Trophoblast cell (in vitro differentiated cells and primary cell): ENCODE measurements at regions not wholly inside any gene's neighbourhood (a gene's known extent, or its start where the extent isn't known, plus 50 kb on each side); places are given as distances from the start of the nearest gene placed in this dataset.

Experiments used
- DNase-seq, 2 donors: peaks; one replicate each; pipeline ENCODE4 v3.0.0-alpha.2; 2016
- H2AFZ ChIP-seq: 2 replicates; pipeline ENCODE4 v1.6.1; 2013; ENCODE audit warnings: low read length, moderate library complexity, mild to moderate bottlenecking; ENCODE audit not compliant: insufficient read depth, poor library complexity
- H2AK5ac ChIP-seq: 2 replicates; pipeline ENCODE4 v1.6.1; 2013; ENCODE audit warnings: mild to moderate bottlenecking, low read length
- H2BK120ac ChIP-seq: 2 replicates; pipeline ENCODE4 v1.6.1; 2013; ENCODE audit warnings: low read length, mild to moderate bottlenecking, moderate library complexity; ENCODE audit not compliant: insufficient read depth, poor library complexity
- H2BK12ac ChIP-seq: 2 replicates; pipeline ENCODE4 v1.6.1; 2013; ENCODE audit warnings: mild to moderate bottlenecking, low read length, moderate library complexity
- H2BK5ac ChIP-seq: 2 replicates; pipeline ENCODE4 v1.6.1; 2013; ENCODE audit warnings: low read length, low read depth, moderate library complexity, mild to moderate bottlenecking; ENCODE audit not compliant: poor library complexity
- H3K14ac ChIP-seq: 2 replicates; pipeline ENCODE4 v1.6.1; 2013; ENCODE audit warnings: mild to moderate bottlenecking, low read length
- H3K18ac ChIP-seq: 2 replicates; pipeline ENCODE4 v1.6.1; 2013; ENCODE audit warnings: mild to moderate bottlenecking, low read length
- H3K23ac ChIP-seq: 2 replicates; pipeline ENCODE4 v1.6.1; 2013; ENCODE audit warnings: low read length
- H3K27ac ChIP-seq: 2 replicates; pipeline ENCODE4 v1.5.1; 2013; ENCODE audit warnings: low read depth, mild to moderate bottlenecking, inconsistent platforms, low read length, moderate library complexity
- H3K27me3 ChIP-seq: 2 replicates; pipeline ENCODE4 v1.6.1; 2013; ENCODE audit warnings: inconsistent platforms, mild to moderate bottlenecking, low read length, moderate library complexity; ENCODE audit not compliant: insufficient read depth
- H3K36me3 ChIP-seq, 2 experiments: 1 replicate in 1 of 2; 2 replicates in 1 of 2; pipeline ENCODE4 v1.6.1; 2013; ENCODE audit warnings: low read length in 2 of 2, mild to moderate bottlenecking in 2 of 2, moderate library complexity in 1 of 2; ENCODE audit not compliant: insufficient read depth in 2 of 2, control insufficient read depth in 1 of 2
- H3K4ac ChIP-seq: 2 replicates; pipeline ENCODE4 v1.6.1; 2013; ENCODE audit warnings: low read depth, mild to moderate bottlenecking, low read length, moderate library complexity
- H3K4me1 ChIP-seq, 2 experiments: 1 replicate in 1 of 2; 2 replicates in 1 of 2; pipeline ENCODE4 v1.6.1; 2013; ENCODE audit warnings: low read length in 2 of 2, mild to moderate bottlenecking in 2 of 2, moderate library complexity in 1 of 2; ENCODE audit not compliant: insufficient read depth in 2 of 2, control insufficient read depth in 1 of 2
- H3K4me2 ChIP-seq: 2 replicates; pipeline ENCODE4 v1.6.1; 2013; ENCODE audit warnings: inconsistent platforms, mild to moderate bottlenecking, low read length, moderate library complexity
- H3K4me3 ChIP-seq: 2 replicates; pipeline ENCODE4 v1.5.1; 2013; ENCODE audit warnings: mild to moderate bottlenecking, low read depth, low read length, inconsistent platforms
- H3K79me1 ChIP-seq: one replicate; pipeline ENCODE4 v1.6.1; 2013; ENCODE audit warnings: low read length
- H3K79me2 ChIP-seq: 2 replicates; pipeline ENCODE4 v1.6.1; 2013; ENCODE audit warnings: low read length, mild to moderate bottlenecking; ENCODE audit not compliant: control insufficient read depth, insufficient read depth, poor library complexity
- H3K9ac ChIP-seq: 2 replicates; pipeline ENCODE4 v1.6.1; 2013; ENCODE audit warnings: mild to moderate bottlenecking, low read length
- H3K9me3 ChIP-seq: 2 replicates; pipeline ENCODE4 v1.6.1; 2013; ENCODE audit warnings: low read depth, mild to moderate bottlenecking, control low read depth, inconsistent platforms, low read length; ENCODE audit not compliant: insufficient read depth
- H4K12ac ChIP-seq: 2 replicates; pipeline ENCODE4 v1.6.1; 2013; ENCODE audit warnings: low read depth, mild to moderate bottlenecking, low read length, moderate library complexity
- H4K8ac ChIP-seq: 2 replicates; pipeline ENCODE4 v1.6.1; 2013; ENCODE audit warnings: low read depth, mild to moderate bottlenecking, low read length, moderate library complexity
- H4K91ac ChIP-seq: one replicate; pipeline ENCODE4 v1.6.1; 2013; ENCODE audit warnings: low read depth, mild to moderate bottlenecking, low read length, moderate library complexity
- WGBS: extraction: QIAGEN DNeasy Blood & Tissue Kit; methylation state at CpG from one replicate; pipeline ENCODE4 v1.1.7; 2013; ENCODE audit warnings: missing lambda C conversion rate; ENCODE audit not compliant: insufficient read length, insufficient coverage; ENCODE audit errors: extremely low coverage; 5-methylcytosine and 5-hydroxymethylcytosine counted together

DNA sequence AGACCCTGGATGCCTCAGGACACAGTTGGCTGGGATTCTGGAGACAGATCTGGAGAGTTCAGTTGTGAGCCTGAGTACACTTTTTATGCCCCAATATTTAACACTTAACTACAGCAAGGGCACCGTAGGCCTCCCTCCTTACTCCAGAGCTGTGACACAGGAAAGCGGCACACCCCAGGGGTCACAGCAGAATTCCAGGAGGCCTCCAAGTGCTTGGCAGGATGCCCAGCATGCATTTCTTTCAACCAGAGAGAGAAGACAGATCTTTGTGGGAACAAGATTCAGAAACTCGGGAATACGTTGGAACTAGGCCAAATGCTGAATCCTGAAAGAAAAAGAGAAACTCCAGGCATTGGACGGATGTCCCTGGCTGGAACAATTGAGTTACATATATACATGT lies 199.2 kb upstream of the NT5C1B start:
- Histone ChIP-seq H2BK5ac (no peak overlapping the region), H3K9me3 (no peaks in the 10 kb centered on the region), H2AFZ (no peak overlapping the region), H3K36me3 (no peaks in the 10 kb centered on the region), H3K4me3 (no peak overlapping the region), H3K79me1 (no peaks in the 10 kb centered on the region), H3K4ac (no peak overlapping the region), H3K4me1 (no peaks in the 10 kb centered on the region), H3K18ac (no peak overlapping the region), H3K4me2 (no peak overlapping the region), H3K23ac (no peak overlapping the region), H3K79me2 (no peaks in the 10 kb centered on the region), H3K14ac (no peak overlapping the region), H3K27me3 (peaks cover under 1% of the 10 kb centered on the region), H4K12ac (no peak overlapping the region), H4K91ac (no peak overlapping the region), H2AK5ac (no peak overlapping the region), H2BK12ac (no peak overlapping the region), H2BK120ac (no peak overlapping the region), H3K27ac (no peak overlapping the region), H4K8ac (no peak overlapping the region), H3K9ac (no peak overlapping the region)
- no CpG with 5 or more reads among the region's 5 CpGs for WGBS
- DNase-seq, result no peak

DNA sequence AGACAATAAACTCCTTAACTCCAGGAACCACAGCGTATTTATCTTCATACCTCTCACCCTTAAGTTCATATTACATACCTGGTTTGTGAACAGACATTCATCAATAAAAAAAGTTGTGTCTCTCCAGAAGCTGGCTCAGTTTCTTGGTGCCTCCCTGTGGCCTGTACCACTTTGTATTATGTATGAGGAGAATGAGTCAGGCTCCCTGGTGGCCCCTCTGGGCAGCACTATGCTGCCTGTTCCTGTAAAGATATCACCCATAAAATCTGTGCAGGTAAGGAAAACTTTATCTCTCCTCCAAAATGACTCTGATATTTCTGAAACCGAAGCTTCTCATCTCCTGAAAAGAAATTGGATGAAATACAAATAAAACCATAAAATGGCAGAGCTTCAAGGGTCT lies 198.4 kb upstream of the NT5C1B start:
- Histone ChIP-seq H2AK5ac (no peak overlapping the region), H3K23ac (no peak overlapping the region), H3K9ac (no peak overlapping the region), H3K4me3 (no peak overlapping the region), H3K9me3 (no peaks in the 10 kb centered on the region), H3K18ac (no peak overlapping the region), H3K4ac (no peak overlapping the region), H3K27me3 (peaks cover 2% of the 10 kb centered on the region), H2BK5ac (no peak overlapping the region), H4K12ac (no peak overlapping the region), H2BK120ac (no peak overlapping the region), H3K36me3 (no peaks in the 10 kb centered on the region), H2BK12ac (no peak overlapping the region), H4K91ac (no peak overlapping the region), H3K79me2 (no peaks in the 10 kb centered on the region), H3K14ac (no peak overlapping the region), H4K8ac (no peak overlapping the region), H3K4me1 (no peaks in the 10 kb centered on the region), H3K4me2 (no peak overlapping the region), H3K27ac (no peak overlapping the region), H3K79me1 (no peaks in the 10 kb centered on the region), H2AFZ (no peak overlapping the region)
- WGBS, result no CpG with 5 or more reads among the region's 2 CpGs
- no peak for DNase-seq

DNA sequence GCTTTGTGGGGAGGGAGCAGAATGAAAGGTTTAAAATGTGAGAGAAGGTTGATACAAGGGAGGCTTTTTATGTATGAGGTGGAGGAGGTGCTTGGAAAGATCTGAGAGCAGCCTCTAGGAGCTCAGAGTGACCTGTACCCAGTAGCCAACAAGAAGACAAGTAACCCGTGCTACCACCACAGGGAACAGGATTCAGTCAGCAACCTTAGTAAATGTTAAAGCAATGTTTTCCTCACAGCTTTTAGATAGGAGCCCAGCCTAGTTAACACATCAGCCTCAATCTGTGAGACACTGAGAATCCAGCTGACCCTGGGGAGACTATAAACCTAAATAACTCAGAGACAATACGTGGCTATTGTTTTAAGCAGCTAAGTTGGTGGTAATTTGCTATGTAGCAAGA lies 194.9 kb upstream of the NT5C1B start:
- no CpG with 5 or more reads among the region's 2 CpGs for WGBS
- Histone ChIP-seq H3K4me1 (no peaks in the 10 kb centered on the region), H3K36me3 (no peaks in the 10 kb centered on the region), H2BK12ac (no peak overlapping the region), H2BK120ac (no peak overlapping the region), H2AK5ac (no peak overlapping the region), H3K79me2 (no peaks in the 10 kb centered on the region), H3K79me1 (no peaks in the 10 kb centered on the region), H3K4me2 (no peak overlapping the region), H2AFZ (no peak overlapping the region), H2BK5ac (no peak overlapping the region), H3K4ac (no peak overlapping the region), H3K9me3 (no peaks in the 10 kb centered on the region), H3K9ac (no peak overlapping the region), H3K27ac (no peak overlapping the region), H3K27me3 (peaks cover 2% of the 10 kb centered on the region), H3K4me3 (no peak overlapping the region), H4K12ac (no peak overlapping the region), H3K18ac (no peak overlapping the region), H4K91ac (no peak overlapping the region), H3K14ac (no peak overlapping the region), H3K23ac (no peak overlapping the region), H4K8ac (no peak overlapping the region)
- no peak for DNase-seq

DNA sequence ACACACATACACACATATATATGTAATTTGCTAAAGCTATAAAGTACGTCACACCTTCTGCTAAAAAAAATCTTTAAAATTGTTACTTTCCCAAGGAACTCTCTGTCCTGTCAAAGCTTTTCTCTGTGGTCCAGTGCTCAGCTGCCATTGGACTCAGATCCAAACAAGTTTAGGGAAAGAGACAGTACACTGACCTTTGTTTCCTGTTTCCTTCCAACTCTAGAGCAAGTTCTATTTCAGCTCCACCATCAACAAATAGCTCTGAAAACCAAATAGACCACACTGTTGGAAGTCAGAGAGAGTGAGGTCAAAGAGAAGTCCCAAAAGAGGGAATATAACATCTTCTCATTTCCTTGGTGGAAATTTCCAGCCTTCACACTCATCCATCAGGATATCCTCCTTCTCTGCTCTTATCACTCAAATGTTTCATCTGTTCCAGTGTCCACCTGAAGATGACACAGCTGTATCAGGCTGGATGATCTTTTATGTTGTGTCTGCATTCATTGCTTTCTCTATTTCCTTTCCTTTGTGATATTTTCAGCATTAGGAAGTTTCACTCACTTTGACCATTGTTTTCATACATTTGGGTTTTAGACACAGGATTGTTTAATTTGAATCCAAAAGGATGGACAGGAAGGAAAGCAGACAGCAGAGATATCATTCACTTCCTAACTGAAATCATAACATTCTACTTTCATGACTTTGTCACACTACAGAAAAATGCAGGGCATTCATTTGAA lies 192.3 kb upstream of the NT5C1B start:
- Histone ChIP-seq H2BK5ac (no peak overlapping the region), H3K79me1 (no peaks in the 10 kb centered on the region), H4K91ac (no peak overlapping the region), H3K9me3 (no peaks in the 10 kb centered on the region), H2AK5ac (no peak overlapping the region), H2BK120ac (no peak overlapping the region), H3K4me3 (no peak overlapping the region), H4K8ac (no peak overlapping the region), H3K23ac (no peak overlapping the region), H3K18ac (no peak overlapping the region), H2AFZ (no peak overlapping the region), H3K27me3 (peaks cover 2% of the 10 kb centered on the region), H3K27ac (no peak overlapping the region), H3K79me2 (no peaks in the 10 kb centered on the region), H3K14ac (no peak overlapping the region), H2BK12ac (no peak overlapping the region), H3K4me2 (no peak overlapping the region), H3K9ac (no peak overlapping the region), H3K36me3 (no peaks in the 10 kb centered on the region), H4K12ac (no peak overlapping the region), H3K4ac (no peak overlapping the region), H3K4me1 (no peaks in the 10 kb centered on the region)
- no CpG with 5 or more reads among the region's 1 CpG for whole genome bisulfite sequencing
- no peak for DNase-seq
